SK-N-SH (cell line): ENCODE measurements at regions not wholly inside any gene's neighbourhood (a gene's known extent, or its start where the extent isn't known, plus 50 kb on each side); places are given as distances from the start of the nearest gene placed in this dataset.

Source experiments
- EZH2phosphoT487 ChIP-seq: fragments of 200-600 bp; sonication (generic); IDR thresholded peaks from 2 replicates; pipeline ENCODE4 v1.6.1; 2017; ENCODE audit warnings: low read depth, mixed run types, mild to moderate bottlenecking, antibody characterized with exemption, moderate library complexity, borderline replicate concordance
- RCOR1 ChIP-seq: fragments of 150-350 bp; IDR thresholded peaks from 2 replicates; pipeline ENCODE4 v1.6.1; 2017; ENCODE audit warnings: antibody characterized with exemption, low read length
- TF ChIP-seq, protein P1 (sequence below): fragments of 200-600 bp; sonication (generic); IDR thresholded peaks from 2 replicates; pipeline ENCODE4 v1.6.1; 2017; ENCODE audit warnings: antibody characterized with exemption, mild to moderate bottlenecking, moderate library complexity

GRCh38 chr1:238789916-238790667 is 596.3 kb upstream of the CHRM3 start:
- TF ChIP-seq EZH2phosphoT487: no peak
- TF ChIP-seq, protein P1, sequence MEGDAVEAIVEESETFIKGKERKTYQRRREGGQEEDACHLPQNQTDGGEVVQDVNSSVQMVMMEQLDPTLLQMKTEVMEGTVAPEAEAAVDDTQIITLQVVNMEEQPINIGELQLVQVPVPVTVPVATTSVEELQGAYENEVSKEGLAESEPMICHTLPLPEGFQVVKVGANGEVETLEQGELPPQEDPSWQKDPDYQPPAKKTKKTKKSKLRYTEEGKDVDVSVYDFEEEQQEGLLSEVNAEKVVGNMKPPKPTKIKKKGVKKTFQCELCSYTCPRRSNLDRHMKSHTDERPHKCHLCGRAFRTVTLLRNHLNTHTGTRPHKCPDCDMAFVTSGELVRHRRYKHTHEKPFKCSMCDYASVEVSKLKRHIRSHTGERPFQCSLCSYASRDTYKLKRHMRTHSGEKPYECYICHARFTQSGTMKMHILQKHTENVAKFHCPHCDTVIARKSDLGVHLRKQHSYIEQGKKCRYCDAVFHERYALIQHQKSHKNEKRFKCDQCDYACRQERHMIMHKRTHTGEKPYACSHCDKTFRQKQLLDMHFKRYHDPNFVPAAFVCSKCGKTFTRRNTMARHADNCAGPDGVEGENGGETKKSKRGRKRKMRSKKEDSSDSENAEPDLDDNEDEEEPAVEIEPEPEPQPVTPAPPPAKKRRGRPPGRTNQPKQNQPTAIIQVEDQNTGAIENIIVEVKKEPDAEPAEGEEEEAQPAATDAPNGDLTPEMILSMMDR: no peak
- TF ChIP-seq RCOR1: no peak
